Glutamatergic neuron (in vitro differentiated cells): ENCODE measurements at regions not wholly inside any gene's neighbourhood (a gene's known extent, or its start where the extent isn't known, plus 50 kb on each side); places are given as distances from the start of the nearest gene placed in this dataset.

Source experiments
- DNase-seq: peaks from one replicate; pipeline ENCODE4 v3.0.0; 2022
- H3K27ac Mint-ChIP-seq: one replicate; pipeline ENCODE4 v1.8.0; 2020; ENCODE audit warnings: mild to moderate bottlenecking, mixed read lengths, inconsistent platforms; ENCODE audit not compliant: unreplicated experiment
- H3K27me3 Mint-ChIP-seq: one replicate; pipeline ENCODE4 v1.8.0; 2020; ENCODE audit warnings: mild to moderate bottlenecking, moderate library complexity, mixed read lengths, inconsistent platforms; ENCODE audit not compliant: unreplicated experiment
- H3K36me3 Mint-ChIP-seq: one replicate; pipeline ENCODE4 v1.8.0; 2020; ENCODE audit warnings: mild to moderate bottlenecking, mixed read lengths, inconsistent platforms; ENCODE audit not compliant: unreplicated experiment
- H3K4me1 Mint-ChIP-seq: one replicate; pipeline ENCODE4 v1.8.0; 2020; ENCODE audit warnings: mild to moderate bottlenecking, low read depth, mixed read lengths, inconsistent platforms; ENCODE audit not compliant: unreplicated experiment
- H3K4me3 Mint-ChIP-seq: one replicate; pipeline ENCODE4 v1.8.0; 2020; ENCODE audit warnings: mild to moderate bottlenecking, mixed read lengths, inconsistent platforms; ENCODE audit not compliant: unreplicated experiment
- H3K9me3 Mint-ChIP-seq: one replicate; pipeline ENCODE4 v1.8.0; 2020; ENCODE audit warnings: mild to moderate bottlenecking, moderate library complexity, mixed read lengths, inconsistent platforms; ENCODE audit not compliant: unreplicated experiment
- TF ChIP-seq, protein P1 (sequence below): fragments of 200-600 bp; sonication (generic); IDR thresholded peaks from one replicate; pipeline ENCODE4 v1.5.0; 2021; ENCODE audit not compliant: partially characterized antibody, unreplicated experiment

DNA sequence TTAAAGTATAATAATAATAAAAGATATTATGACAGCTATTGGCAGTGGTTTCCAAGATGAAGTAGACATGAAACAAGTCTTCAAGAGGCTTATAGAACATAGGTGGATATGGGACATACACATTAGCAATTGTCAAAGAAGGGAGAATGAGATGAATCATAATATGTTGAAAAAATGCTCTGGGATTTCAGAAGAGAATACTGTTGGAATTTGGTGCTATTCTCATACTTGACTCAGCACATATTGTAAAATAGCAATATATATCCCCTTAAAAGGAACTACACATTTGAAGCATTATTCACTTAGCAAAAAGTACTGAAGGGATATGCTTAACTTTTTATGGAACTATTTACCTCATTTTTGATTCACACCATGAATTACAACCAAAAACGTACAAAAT, 577.2 kb upstream of the PCDH15 start:
- Mint-ChIP-seq H3K27me3 (no peaks in the 10 kb centered on the region), H3K4me3 (no peak overlapping the region), H3K9me3 (no peaks in the 10 kb centered on the region), H3K27ac (no peak overlapping the region), H3K36me3 (no peaks in the 10 kb centered on the region), H3K4me1 (peaks cover 2% of the 10 kb centered on the region)
- TF ChIP-seq, protein P1, sequence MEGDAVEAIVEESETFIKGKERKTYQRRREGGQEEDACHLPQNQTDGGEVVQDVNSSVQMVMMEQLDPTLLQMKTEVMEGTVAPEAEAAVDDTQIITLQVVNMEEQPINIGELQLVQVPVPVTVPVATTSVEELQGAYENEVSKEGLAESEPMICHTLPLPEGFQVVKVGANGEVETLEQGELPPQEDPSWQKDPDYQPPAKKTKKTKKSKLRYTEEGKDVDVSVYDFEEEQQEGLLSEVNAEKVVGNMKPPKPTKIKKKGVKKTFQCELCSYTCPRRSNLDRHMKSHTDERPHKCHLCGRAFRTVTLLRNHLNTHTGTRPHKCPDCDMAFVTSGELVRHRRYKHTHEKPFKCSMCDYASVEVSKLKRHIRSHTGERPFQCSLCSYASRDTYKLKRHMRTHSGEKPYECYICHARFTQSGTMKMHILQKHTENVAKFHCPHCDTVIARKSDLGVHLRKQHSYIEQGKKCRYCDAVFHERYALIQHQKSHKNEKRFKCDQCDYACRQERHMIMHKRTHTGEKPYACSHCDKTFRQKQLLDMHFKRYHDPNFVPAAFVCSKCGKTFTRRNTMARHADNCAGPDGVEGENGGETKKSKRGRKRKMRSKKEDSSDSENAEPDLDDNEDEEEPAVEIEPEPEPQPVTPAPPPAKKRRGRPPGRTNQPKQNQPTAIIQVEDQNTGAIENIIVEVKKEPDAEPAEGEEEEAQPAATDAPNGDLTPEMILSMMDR: no peak
- no peak for DNase-seq

DNA sequence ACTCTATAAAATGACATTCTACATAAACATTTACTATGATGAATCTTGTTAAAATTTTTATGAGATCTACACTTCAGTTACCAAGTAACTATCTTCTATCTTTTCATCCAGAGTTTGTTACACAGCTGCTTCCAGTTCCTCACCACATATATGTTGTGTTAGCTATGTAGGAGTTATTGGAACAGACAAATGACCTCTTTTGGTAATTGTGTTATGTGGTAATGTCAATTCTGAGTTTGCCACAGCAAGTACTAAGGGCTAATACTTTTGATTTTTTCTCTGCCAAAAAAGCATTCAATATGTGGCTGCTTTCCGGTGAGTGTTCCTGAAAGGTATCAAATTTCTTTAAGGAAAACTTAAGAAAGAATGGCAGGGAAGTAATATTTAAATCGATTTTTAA, 573.9 kb upstream of the PCDH15 start:
- H3K27me3 Mint-ChIP-seq: no peaks in the 10 kb centered on the region
- TF ChIP-seq, protein P1: no peak
- H3K4me3 Mint-ChIP-seq: no peak overlapping the region
- no peaks in the 10 kb centered on the region for H3K36me3 Mint-ChIP-seq
- H3K27ac Mint-ChIP-seq: no peak overlapping the region
- H3K9me3 Mint-ChIP-seq: no peaks in the 10 kb centered on the region
- no peak for DNase-seq
- H3K4me1 Mint-ChIP-seq: peaks cover 3% of the 10 kb centered on the region

GRCh38 chr10:55374060-55374459, 573.0 kb upstream of the PCDH15 start:
- no peaks in the 10 kb centered on the region for H3K27me3 Mint-ChIP-seq

DNA sequence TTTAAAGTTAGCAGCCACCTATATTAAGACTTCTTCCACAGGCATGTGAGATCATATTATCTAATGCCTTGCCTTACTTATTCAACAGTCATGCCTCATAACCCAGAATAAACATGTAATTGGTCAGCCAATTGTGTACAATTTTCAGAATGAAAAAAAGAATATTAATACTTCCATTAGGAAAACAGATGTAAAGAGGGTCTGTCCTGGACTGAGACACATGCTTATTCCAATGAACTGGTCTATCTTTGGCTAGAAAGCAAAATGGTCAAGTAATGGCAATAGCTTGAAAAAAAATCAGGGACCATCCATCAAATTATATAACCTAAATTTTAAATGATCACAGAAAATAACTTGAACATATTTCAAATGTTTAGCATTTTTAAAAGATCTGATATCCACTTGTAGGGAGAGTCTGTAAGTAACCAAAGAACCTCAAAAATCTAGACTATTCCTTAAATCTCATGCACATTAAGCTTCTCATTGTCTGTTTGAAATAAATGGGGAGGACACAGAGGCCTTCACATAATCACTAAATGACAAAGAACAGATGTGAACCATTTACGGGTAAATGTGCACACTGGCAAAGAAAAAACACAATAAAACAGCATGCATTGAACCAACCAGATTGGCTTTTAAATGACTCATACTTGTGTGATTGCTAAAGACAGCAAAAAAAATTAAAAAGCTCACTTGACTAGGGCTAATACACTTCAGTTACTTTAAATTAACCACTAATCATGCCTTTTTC, 568.8 kb upstream of the PCDH15 start:
- H3K36me3 Mint-ChIP-seq: no peaks in the 10 kb centered on the region
- H3K9me3 Mint-ChIP-seq: no peaks in the 10 kb centered on the region
- no peak overlapping the region for H3K27ac Mint-ChIP-seq
- peaks cover 1% of the 10 kb centered on the region for H3K4me1 Mint-ChIP-seq
- H3K4me3 Mint-ChIP-seq: no peak overlapping the region
- TF ChIP-seq, protein P1: no peak
- no peaks in the 10 kb centered on the region for H3K27me3 Mint-ChIP-seq
- no peak for DNase-seq

More at GRCh38 chr10:55374060-55374459, 573.0 kb upstream of the PCDH15 start:
- TF ChIP-seq, protein P1: no peak
- H3K27ac Mint-ChIP-seq: no peak overlapping the region
- no peak for DNase-seq
- H3K4me3 Mint-ChIP-seq: no peak overlapping the region
- peaks cover 3% of the 10 kb centered on the region for H3K4me1 Mint-ChIP-seq
- no peaks in the 10 kb centered on the region for H3K9me3 Mint-ChIP-seq
- H3K36me3 Mint-ChIP-seq: no peaks in the 10 kb centered on the region

- no peak overlapping the region for H3K4me3 Mint-ChIP-seq
These were observed 567.4 kb upstream of the PCDH15 start for GRCh38 chr10:55368467-55368866.

More at GRCh38 chr10:55368467-55368866, 567.4 kb upstream of the PCDH15 start:
- Mint-ChIP-seq H3K9me3 (no peaks in the 10 kb centered on the region), H3K4me1 (peaks cover 1% of the 10 kb centered on the region), H3K27me3 (no peaks in the 10 kb centered on the region), H3K27ac (no peak overlapping the region), H3K36me3 (no peaks in the 10 kb centered on the region)
- TF ChIP-seq, protein P1: no peak
- no peak for DNase-seq
